Panc1 (cell line): ENCODE measurements at regions not wholly inside any gene's neighbourhood (a gene's known extent, or its start where the extent isn't known, plus 50 kb on each side); places are given as distances from the start of the nearest gene placed in this dataset.

Experiments
- POLR2AphosphoS5 ChIP-seq: IDR thresholded peaks from 2 replicates; pipeline ENCODE4 v1.6.1; 2012; ENCODE audit warnings: mild to moderate bottlenecking, low read depth, low read length, moderate library complexity
- SIN3A ChIP-seq: IDR thresholded peaks from 2 replicates; pipeline ENCODE4 v1.6.1; 2012; ENCODE audit warnings: low read depth, mild to moderate bottlenecking, low read length, moderate library complexity, borderline replicate concordance; ENCODE audit not compliant: insufficient read depth
- TF ChIP-seq, protein P1 (sequence below): fragments of 450-650 bp; IDR thresholded peaks from 2 replicates; pipeline ENCODE4 v1.5.1; 2017; ENCODE audit warnings: mild to moderate bottlenecking
- TF ChIP-seq, protein P2 (sequence below), 2 experiments: IDR thresholded peaks; 2 replicates each; pipeline ENCODE4 v1.6.1; 2011 to 2012; ENCODE audit warnings: low read depth in 2 of 2, control low read depth in 1 of 2, low read length in 1 of 2, mild to moderate bottlenecking in 1 of 2, moderate library complexity in 1 of 2; ENCODE audit not compliant: insufficient read depth in 1 of 2

DNA sequence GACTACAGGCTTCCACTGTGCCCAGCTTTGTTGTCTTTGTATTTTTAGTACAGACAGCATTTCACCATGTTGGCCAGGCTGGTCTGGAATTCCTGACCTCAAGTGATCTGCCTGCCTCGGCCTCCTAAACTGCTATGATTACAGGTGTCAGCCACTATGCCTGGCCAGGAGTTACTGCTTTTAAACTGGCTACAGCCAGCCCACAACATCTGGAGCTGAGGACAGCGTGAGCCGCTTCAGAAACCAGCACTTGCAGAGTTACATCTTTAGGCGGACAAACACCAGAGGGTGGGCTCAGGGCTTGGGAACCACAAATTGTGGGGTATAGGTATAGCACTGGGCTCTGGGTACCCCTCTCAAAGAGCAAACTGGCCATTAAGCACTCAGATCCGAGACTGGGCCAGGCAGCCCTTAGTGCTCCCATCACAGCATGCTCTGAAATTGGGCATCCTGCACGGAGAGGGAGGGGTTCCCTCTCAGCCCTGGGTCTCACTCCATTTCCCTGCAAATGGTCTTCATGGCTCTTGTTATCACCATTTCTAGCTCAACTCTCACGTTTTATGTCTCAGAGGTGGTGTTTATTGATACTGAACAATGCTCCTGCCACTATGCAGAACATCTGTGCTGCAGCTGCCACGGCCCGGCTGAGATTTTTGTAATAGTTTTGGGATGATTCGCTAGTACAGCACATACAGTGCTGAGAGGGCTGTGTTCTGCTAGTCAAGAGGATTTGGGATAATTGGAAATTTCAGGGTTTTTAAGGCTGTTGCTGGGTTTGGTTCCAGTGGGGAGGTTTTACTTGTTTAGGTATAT is 146.4 kb upstream of the LYZL2 start:
- TF ChIP-seq, protein P1, sequence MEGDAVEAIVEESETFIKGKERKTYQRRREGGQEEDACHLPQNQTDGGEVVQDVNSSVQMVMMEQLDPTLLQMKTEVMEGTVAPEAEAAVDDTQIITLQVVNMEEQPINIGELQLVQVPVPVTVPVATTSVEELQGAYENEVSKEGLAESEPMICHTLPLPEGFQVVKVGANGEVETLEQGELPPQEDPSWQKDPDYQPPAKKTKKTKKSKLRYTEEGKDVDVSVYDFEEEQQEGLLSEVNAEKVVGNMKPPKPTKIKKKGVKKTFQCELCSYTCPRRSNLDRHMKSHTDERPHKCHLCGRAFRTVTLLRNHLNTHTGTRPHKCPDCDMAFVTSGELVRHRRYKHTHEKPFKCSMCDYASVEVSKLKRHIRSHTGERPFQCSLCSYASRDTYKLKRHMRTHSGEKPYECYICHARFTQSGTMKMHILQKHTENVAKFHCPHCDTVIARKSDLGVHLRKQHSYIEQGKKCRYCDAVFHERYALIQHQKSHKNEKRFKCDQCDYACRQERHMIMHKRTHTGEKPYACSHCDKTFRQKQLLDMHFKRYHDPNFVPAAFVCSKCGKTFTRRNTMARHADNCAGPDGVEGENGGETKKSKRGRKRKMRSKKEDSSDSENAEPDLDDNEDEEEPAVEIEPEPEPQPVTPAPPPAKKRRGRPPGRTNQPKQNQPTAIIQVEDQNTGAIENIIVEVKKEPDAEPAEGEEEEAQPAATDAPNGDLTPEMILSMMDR = no peak
- TF ChIP-seq SIN3A (no peak), POLR2AphosphoS5 (no peak)
- TF ChIP-seq, protein P2, sequence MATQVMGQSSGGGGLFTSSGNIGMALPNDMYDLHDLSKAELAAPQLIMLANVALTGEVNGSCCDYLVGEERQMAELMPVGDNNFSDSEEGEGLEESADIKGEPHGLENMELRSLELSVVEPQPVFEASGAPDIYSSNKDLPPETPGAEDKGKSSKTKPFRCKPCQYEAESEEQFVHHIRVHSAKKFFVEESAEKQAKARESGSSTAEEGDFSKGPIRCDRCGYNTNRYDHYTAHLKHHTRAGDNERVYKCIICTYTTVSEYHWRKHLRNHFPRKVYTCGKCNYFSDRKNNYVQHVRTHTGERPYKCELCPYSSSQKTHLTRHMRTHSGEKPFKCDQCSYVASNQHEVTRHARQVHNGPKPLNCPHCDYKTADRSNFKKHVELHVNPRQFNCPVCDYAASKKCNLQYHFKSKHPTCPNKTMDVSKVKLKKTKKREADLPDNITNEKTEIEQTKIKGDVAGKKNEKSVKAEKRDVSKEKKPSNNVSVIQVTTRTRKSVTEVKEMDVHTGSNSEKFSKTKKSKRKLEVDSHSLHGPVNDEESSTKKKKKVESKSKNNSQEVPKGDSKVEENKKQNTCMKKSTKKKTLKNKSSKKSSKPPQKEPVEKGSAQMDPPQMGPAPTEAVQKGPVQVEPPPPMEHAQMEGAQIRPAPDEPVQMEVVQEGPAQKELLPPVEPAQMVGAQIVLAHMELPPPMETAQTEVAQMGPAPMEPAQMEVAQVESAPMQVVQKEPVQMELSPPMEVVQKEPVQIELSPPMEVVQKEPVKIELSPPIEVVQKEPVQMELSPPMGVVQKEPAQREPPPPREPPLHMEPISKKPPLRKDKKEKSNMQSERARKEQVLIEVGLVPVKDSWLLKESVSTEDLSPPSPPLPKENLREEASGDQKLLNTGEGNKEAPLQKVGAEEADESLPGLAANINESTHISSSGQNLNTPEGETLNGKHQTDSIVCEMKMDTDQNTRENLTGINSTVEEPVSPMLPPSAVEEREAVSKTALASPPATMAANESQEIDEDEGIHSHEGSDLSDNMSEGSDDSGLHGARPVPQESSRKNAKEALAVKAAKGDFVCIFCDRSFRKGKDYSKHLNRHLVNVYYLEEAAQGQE (IDR thresholded peaks at IDR 0.05; ENCODE audit: insufficient read depth in 1 of 2, low read depth in 2 of 2, low read length in 1 of 2) = no peak
